HepG2 (cell line): ENCODE measurements at regions not wholly inside any gene's neighbourhood (a gene's known extent, or its start where the extent isn't known, plus 50 kb on each side); places are given as distances from the start of the nearest gene placed in this dataset.
"Not testable (repeated sequence)": the region's sequence is repeated elsewhere in the genome, so short reads cannot be mapped to it uniquely, and the experiment has no call there.

Experiments
- ATAC-seq: fragments of 200-7000 bp; cut with Tn5 transposase; 3 replicates; pipeline ENCODE4 v1.9.1; 2020; ENCODE audit warnings: mild to moderate bottlenecking, moderate library complexity
- BruUV-seq: library from RNA; stranded (reverse); fragments of 400-500 nt; replicated peaks from 2 replicates; lab custom pipeline; 2021; lab: Mats Ljungman, UMichigan
- CTCF ChIA-PET: fragments of 300-600 bp; formaldehyde crosslinking; extraction: SDS; loops from one replicate; lab custom pipeline; 2021; ENCODE audit warnings: low total read pairs, inconsistent platforms, low intra/inter-chr PET ratio; lab: Yijun Ruan, JAX
- POLR2A ChIA-PET: fragments of 350-600 bp; sonication (Branson Sonifier 250); formaldehyde crosslinking; loops from one replicate; lab custom pipeline; 2020; ENCODE audit warnings: antibody characterized with exemption, inconsistent platforms; lab: Yijun Ruan, JAX
- DNase-seq: peaks from one replicate; pipeline ENCODE4 v3.0.0-alpha.2; 2015; ENCODE audit warnings: low spot score
- FAIRE-seq: peaks from 3 replicates; lab custom pipeline; 2011; peaks lifted over from hg19 to GRCh38; lab: Jason Lieb, UNC
- H2AFZ ChIP-seq: one replicate; pipeline ENCODE4 v1.6.1; 2011; ENCODE audit warnings: low read length, inconsistent platforms
- H3K27ac ChIP-seq: fragments of 300-600 bp; 3 replicates; pipeline ENCODE4 v1.8.0; 2011; ENCODE audit warnings: mixed run types, mild to moderate bottlenecking, mixed read lengths, low read length, inconsistent platforms; ENCODE audit not compliant: insufficient read depth; ENCODE audit errors: extremely low read length
- H3K27me3 ChIP-seq, 2 experiments: fragments of 200-600 bp in 1 of 2; 2 replicates in 1 of 2; 3 replicates in 1 of 2; pipeline versions ENCODE4 v1.6.0 to v1.8.0; 2011; ENCODE audit warnings: low read length in 2 of 2, mild to moderate bottlenecking in 2 of 2, moderate library complexity in 2 of 2, inconsistent platforms in 1 of 2; ENCODE audit not compliant: insufficient read depth in 2 of 2, control insufficient read depth in 1 of 2
- H3K36me3 ChIP-seq, 2 experiments: fragments of 200-600 bp in 1 of 2; replicated peaks in 1 of 2; 2 replicates in 1 of 2; 3 replicates in 1 of 2; pipeline versions ENCODE4 v1.5.1 to v1.8.0; 2011; ENCODE audit warnings: low read length in 2 of 2, inconsistent platforms in 1 of 2; ENCODE audit not compliant: insufficient read depth in 2 of 2, control insufficient read depth in 1 of 2
- H3K4me1 ChIP-seq: 2 replicates; pipeline ENCODE4 v1.5.1; 2012; ENCODE audit warnings: low read length, inconsistent platforms; ENCODE audit not compliant: insufficient read depth
- H3K4me2 ChIP-seq: 2 replicates; pipeline ENCODE4 v1.6.0; 2011; ENCODE audit warnings: low read depth, low read length, inconsistent platforms
- H3K4me3 ChIP-seq, 3 experiments: fragments of 200-600 bp in 1 of 3; sonication (generic), shearing (Covaris generic) in 1 of 3; replicated peaks in 1 of 3; 2 replicates each; pipeline ENCODE4 v1.5.1; 2011 to 2016; ENCODE audit warnings: low read length in 3 of 3, inconsistent platforms in 2 of 3, low read depth in 2 of 3, mild to moderate bottlenecking in 2 of 3, control low read depth in 1 of 3, mixed read lengths in 1 of 3; ENCODE audit not compliant: insufficient read depth in 1 of 3
- H3K79me2 ChIP-seq: one replicate; pipeline ENCODE4 v1.6.1; 2011; ENCODE audit warnings: low read length, inconsistent platforms; ENCODE audit not compliant: insufficient read depth
- H3K9ac ChIP-seq: 2 replicates; pipeline ENCODE4 v1.6.0; 2011; ENCODE audit warnings: mild to moderate bottlenecking, low read depth, low read length, inconsistent platforms; ENCODE audit not compliant: insufficient read depth
- H3K9me3 ChIP-seq: 2 replicates; pipeline ENCODE4 v1.5.1; 2012; ENCODE audit warnings: mild to moderate bottlenecking, low read length
- H4K20me1 ChIP-seq: 2 replicates; pipeline ENCODE4 v1.6.0; 2011; ENCODE audit warnings: inconsistent platforms, mild to moderate bottlenecking, low read length, moderate library complexity; ENCODE audit not compliant: insufficient read depth
- MAFF ChIP-seq: IDR thresholded peaks from 2 replicates; pipeline ENCODE4 v1.6.1; 2011; ENCODE audit warnings: low read depth, low read length, improper control_type of control experiment
- MAFK ChIP-seq, 2 experiments: IDR thresholded peaks in 1 of 2; conservative IDR thresholded peaks in 1 of 2; 2 replicates each; pipeline ENCODE4 v1.6.1; 2011; ENCODE audit warnings: improper control_type of control experiment in 2 of 2, low read length in 2 of 2
- WGBS: methylation state at CpG from one replicate; pipeline ENCODE4 v1.1.6; 2017; ENCODE audit warnings: low lambda C conversion rate; 5-methylcytosine and 5-hydroxymethylcytosine counted together
- in situ Hi-C: cut with HindIII; loops from 2 replicates; pipeline ENCODE4 v1.10.0; 2017; ENCODE audit warnings: low pct_unique_long_range_greater_than_20kb; ENCODE audit not compliant: extremely low pct_ligation_motif_present
- intact Hi-C: fragments of 100-400 bp; cut with micrococcal nuclease; formaldehyde crosslinking; loops from one replicate; pipeline ENCODE4 v1.10.0; 2022; ENCODE audit not compliant: unreplicated experiment

DNA sequence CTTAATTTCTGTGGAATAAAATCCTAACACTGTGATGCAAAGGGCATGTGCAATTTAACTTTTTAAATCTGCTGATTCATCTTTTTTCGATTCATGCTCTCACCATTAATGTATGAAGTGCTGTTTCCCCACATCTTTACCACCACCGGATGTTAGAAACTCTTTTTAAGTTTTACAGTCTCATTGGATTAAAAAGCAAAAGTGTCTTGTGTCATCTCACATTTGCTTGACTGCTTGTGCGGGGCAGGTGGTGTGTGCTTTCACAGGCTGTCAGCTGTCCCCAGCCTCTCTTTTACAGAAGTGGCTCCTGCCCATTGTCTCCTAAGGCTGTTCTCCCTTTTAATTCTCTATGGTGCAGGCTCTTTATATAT lies 71.4 kb downstream of the ARHGAP11B start:
- CTCF ChIA-PET, H3K27ac ChIP-seq, DNase-seq: not testable (repeated sequence)

DNA sequence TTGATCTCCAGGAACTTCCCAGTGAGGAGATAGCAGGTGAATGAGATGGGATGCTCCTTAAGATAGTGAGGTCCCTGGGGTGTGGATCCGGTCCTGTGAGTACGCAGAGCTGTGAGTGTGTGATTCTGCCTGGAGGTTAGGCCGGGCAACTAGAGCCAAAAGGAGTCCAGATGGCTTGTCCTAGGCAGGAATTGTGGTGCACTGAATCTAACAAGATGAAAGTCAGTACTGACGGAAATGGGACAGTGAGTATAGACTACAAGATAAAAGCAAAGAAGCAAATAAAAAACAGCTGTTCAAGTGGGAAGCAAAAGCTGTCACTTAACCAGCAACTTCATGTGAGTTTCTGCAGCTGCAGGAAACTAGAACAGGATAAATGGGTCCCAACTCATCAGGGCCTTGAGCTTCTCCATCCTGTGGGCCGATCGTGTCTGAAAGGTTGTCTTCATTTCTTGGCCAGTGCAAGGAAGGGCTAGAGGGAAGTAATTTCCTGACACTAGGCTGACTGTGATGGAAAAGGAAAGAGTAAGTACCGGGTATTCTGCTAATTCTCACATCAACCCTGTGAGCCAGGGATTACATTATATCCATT lies 74.2 kb downstream of the ARHGAP11B start:
- CTCF ChIA-PET, H3K36me3 ChIP-seq, H3K27me3 ChIP-seq, H3K4me2 ChIP-seq, H3K4me1 ChIP-seq, ATAC-seq, POLR2A ChIA-PET, H3K9me3 ChIP-seq, H3K79me2 ChIP-seq, H2AFZ ChIP-seq, H4K20me1 ChIP-seq, H3K27ac ChIP-seq, H3K9ac ChIP-seq, BruUV-seq, in situ Hi-C loops, FAIRE-seq, intact Hi-C loops, DNase-seq, H3K4me3 ChIP-seq: not testable (repeated sequence)
- WGBS, result no CpG with 5 or more reads among the region's 7 CpGs

More for the DNA sequence above, 71.4 kb downstream of the ARHGAP11B start:
- H3K27me3 ChIP-seq, H3K4me1 ChIP-seq, BruUV-seq, FAIRE-seq, H3K9ac ChIP-seq, ATAC-seq, H3K36me3 ChIP-seq, in situ Hi-C loops, H3K4me2 ChIP-seq, H4K20me1 ChIP-seq, intact Hi-C loops, H2AFZ ChIP-seq, H3K79me2 ChIP-seq, POLR2A ChIA-PET, H3K9me3 ChIP-seq, H3K4me3 ChIP-seq: not testable (repeated sequence)
- peak in 1 of 2 experiments; percentile 64; a peak in 3 of 4 replicates for TF ChIP-seq MAFK (conservative IDR thresholded peaks at IDR 0.05 in 1 of 2, IDR thresholded peaks at IDR 0.05 in 1 of 2; ENCODE audit: low read length in 2 of 2)
- TF ChIP-seq MAFF, result 0 out of 2 replicates have a peak, but pooled peaks have one; percentile 53
- 80% methylated on average over 3 of the region's 3 CpGs for WGBS

DNA sequence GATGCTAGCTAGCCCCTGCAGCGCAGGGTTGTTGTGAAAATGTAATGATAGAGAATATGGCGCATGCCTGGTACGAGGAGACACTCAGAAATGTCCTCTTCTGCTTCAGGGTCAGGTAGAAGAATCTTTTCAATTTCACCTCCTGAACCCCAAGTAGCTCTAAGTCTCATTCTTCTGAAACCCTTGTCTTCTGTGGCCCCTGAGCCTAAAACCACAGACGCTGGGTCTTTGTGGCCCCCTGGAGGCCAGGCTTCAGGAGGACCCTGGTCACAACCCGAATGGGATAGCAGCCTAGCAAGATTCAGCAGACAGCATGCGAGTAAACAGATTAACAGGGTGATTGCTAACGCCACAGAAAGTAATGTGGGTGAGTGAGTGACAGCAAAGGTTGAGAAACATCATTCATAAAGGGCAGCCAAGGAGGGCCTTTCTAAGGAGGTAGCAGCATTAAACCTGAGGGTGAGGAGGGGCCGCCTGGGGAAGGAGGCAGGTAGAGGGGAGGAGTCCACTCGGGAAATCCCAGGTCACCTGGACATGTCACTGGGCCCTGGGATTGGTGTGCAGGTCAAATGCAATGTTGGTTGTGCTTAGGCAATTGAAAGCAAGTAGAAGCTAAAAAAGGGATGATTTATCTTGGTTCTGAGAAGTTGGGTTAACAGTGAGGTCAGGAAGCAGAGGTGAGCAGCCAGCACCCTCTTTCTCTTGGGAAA lies 82.2 kb downstream of the ARHGAP11B start:
- H3K9ac ChIP-seq, H2AFZ ChIP-seq, H3K4me1 ChIP-seq, H3K27ac ChIP-seq, FAIRE-seq, intact Hi-C loops, CTCF ChIA-PET, H3K4me3 ChIP-seq, H3K9me3 ChIP-seq, in situ Hi-C loops, H3K36me3 ChIP-seq, H3K27me3 ChIP-seq, POLR2A ChIA-PET, DNase-seq, H4K20me1 ChIP-seq, ATAC-seq, BruUV-seq, H3K79me2 ChIP-seq, H3K4me2 ChIP-seq: not testable (repeated sequence)
- 72% methylated on average over 6 of the region's 9 CpGs for WGBS

DNA sequence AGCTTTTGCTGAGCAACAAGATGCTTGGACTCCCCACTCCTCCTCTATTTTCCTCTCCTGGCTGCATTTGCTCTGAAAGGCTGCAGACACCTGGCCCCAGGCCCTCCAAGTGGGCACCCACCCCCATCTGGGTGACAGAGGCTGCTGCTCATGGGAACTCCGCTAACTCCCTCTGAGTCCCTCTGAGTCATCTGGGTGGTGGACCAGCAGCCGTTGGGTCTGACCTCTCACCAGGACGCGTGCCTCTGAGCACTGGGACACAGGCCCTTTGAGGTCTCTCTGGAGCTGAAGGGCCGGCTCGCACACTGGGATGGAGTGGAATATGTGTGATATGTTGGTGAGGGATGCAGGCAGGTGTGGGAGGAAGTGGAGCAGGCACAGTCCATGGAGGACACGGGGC lies 82.9 kb downstream of the ARHGAP11B start:
- H3K4me2 ChIP-seq, H3K9ac ChIP-seq, H4K20me1 ChIP-seq, H3K36me3 ChIP-seq, CTCF ChIA-PET, H3K9me3 ChIP-seq, H3K79me2 ChIP-seq, FAIRE-seq, POLR2A ChIA-PET, H2AFZ ChIP-seq, BruUV-seq, H3K27ac ChIP-seq, in situ Hi-C loops, H3K4me3 ChIP-seq, H3K27me3 ChIP-seq, intact Hi-C loops, ATAC-seq, DNase-seq, H3K4me1 ChIP-seq: not testable (repeated sequence)
- WGBS, result no CpG with 5 or more reads among the region's 7 CpGs
